ENCODE measurements at regions not wholly inside any gene's neighbourhood (a gene's known extent, or its start where the extent isn't known, plus 50 kb on each side); places are given as distances from the start of the nearest gene placed in this dataset.

DNA sequence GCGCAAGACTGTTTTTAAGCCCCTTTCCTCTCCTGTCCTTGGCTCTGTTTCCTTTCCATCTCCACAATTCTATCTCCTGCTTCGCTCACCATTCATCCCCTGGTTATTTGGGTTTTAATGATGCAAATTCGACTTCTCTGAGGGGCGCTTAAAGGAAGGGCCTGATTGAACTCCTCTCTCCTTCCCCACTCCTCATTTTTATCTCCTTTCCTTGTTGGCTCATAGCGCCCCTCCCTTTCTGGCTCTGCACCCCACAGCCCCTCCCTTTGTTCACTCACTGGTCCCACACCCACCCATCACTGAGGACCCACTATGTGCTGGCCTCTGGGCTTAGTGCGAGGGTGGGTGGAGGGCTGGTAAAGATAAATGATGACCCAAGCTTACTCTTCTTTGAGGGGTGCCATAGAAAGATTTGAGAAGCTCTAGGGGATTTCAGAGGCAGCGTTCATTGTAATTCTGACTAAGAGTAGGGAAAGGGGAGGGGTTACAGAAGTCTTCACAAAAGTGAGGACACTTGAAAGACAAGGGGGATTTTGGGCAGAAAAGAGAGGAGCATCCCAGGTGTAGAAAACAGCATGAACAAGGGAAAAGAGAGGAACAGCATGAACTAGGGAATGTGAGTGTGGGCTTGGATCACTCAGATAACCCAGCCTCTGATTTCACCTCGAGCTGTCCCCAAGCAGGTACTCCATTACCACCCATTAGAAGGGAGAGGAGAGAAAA, 507.8 kb downstream of the CD83 start:
- peaks cover 21% of the 10 kb centered on the region for H3K4me1 Mint-ChIP-seq
- H3K27me3 Mint-ChIP-seq = peaks cover 7% of the 10 kb centered on the region
- no peak for ATAC-seq
- no peak overlapping the region for H3K4me3 Mint-ChIP-seq
- H3K27ac Mint-ChIP-seq = peak overlapping the region; percentile 61 to 76
- no peak for DNase-seq
- peaks cover 4 to 13% of the 10 kb centered on the region in 2 donors for H3K9me3 Mint-ChIP-seq

GRCh38 chr6:14626556-14626955, 509.0 kb downstream of the CD83 start:
- Mint-ChIP-seq H3K9me3 (peaks cover 4 to 13% of the 10 kb centered on the region in 2 donors), H3K27me3 (peaks cover under 1% of the 10 kb centered on the region), H3K4me1 (peaks cover 16% of the 10 kb centered on the region), H3K4me3 (no peak overlapping the region), H3K27ac (no peak overlapping the region)
- ATAC-seq (no peak), DNase-seq (no peak)

DNA sequence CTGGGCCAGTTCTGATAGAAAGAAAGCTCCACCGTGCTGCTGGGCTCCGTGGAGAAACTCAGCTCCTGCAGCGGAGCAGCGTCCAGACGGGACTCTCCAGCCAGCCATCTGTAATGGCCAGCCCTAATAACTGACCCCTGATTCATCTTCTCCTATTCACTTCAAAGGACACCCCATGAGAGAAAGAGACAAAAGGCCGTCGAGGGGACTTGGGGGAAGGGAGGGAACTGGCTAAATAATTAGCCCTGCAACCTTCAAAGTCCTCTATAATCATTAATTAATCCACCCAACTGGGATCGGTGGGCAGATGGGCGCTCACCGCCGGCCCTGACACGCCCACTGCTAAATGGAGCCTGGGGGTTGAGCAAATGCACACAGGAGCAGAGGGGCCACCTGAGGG, 512.4 kb downstream of the CD83 start:
- DNase-seq (no peak), ATAC-seq (no peak)
- Mint-ChIP-seq H3K9me3 (peaks cover 4 to 13% of the 10 kb centered on the region in 2 donors), H3K27me3 (peaks cover 14% of the 10 kb centered on the region), H3K4me3 (no peak overlapping the region), H3K4me1 (peaks cover 28% of the 10 kb centered on the region), H3K27ac (no peak overlapping the region)

DNA sequence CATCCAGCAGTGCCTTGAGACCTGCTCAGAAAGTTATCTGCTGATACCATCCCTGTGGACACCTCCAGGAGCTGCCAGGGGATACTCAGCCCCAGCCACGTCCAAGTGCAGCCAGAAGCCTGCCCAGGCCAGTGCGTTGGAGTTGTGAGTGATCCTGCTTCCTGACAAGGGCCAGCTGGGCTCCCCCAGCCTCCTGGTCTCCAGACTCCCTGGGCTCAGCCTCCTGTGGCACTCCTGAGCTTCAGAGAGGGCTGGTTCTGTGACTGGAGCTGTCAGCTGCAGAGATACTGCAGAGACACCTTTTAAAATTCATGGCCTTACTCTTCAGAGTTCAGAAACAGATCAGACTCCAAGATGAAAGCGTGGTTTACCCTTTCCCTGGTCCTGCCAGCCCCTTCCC, 515.9 kb downstream of the CD83 start:
- Mint-ChIP-seq H3K4me3 (no peak overlapping the region), H3K27me3 (peaks cover 14% of the 10 kb centered on the region), H3K27ac (no peak overlapping the region), H3K9me3 (no peaks in the 10 kb centered on the region), H3K4me1 (peaks cover 47% of the 10 kb centered on the region)
- ATAC-seq = no peak
- peak in 1 of 2 donors; percentile 3 for DNase-seq

- H3K4me3 Mint-ChIP-seq = peak overlapping the region; percentile 17 to 76
Measured at GRCh38 chr6:14634072-14634471, 516.5 kb downstream of the CD83 start.

GRCh38 chr6:14635195-14635594, 517.6 kb downstream of the CD83 start:
- peak; percentile 38 to 58 for DNase-seq
- peak; percentile 88 for ATAC-seq
- H3K27me3 Mint-ChIP-seq = peaks cover 23% of the 10 kb centered on the region
- peak overlapping the region in 1 of 2 donors; percentile 42 for H3K27ac Mint-ChIP-seq
- H3K9me3 Mint-ChIP-seq = no peaks in the 10 kb centered on the region
- peaks cover 59% of the 10 kb centered on the region for H3K4me1 Mint-ChIP-seq
- H3K4me3 Mint-ChIP-seq = peak overlapping the region; percentile 70 to 75

More at GRCh38 chr6:14634072-14634471, 516.5 kb downstream of the CD83 start:
- H3K4me1 Mint-ChIP-seq = peaks cover 52% of the 10 kb centered on the region
- H3K9me3 Mint-ChIP-seq = no peaks in the 10 kb centered on the region
- DNase-seq (peak in 1 of 2 donors; percentile 1), ATAC-seq (no peak)
- peaks cover 19% of the 10 kb centered on the region for H3K27me3 Mint-ChIP-seq
- H3K27ac Mint-ChIP-seq = no peak overlapping the region

DNA sequence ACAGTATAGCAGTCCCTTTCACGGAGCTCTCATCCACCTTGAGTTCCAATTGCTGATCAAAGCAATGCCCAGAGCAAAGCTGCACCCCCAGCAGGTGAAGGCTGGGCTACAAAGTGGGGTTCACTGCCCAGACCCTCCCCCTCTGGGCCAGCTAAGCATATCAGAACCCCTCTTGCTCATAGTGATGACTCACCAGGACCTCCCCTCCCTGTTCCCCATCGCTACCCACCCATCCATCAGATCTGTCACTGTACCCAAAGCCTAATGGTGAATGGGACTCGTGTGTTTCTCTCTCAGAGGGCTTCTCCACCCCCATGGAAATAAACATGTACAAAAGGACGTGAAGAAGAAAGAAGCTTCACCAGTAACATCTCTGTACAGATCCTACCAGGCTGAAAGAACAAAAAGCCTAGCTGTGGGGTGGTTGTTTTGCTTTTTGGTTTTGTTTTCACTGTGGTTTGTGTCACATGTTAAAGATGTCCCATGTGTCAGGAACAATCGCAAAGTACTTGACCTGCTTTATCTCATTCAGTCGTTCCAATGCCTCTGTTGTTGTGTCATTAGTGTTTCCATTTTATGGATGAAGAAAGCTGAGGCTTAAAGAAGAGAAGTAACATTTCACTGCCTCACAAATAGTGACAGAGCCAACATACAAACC, 518.5 kb downstream of the CD83 start:
- Mint-ChIP-seq H3K4me3 (peak overlapping the region; percentile 61 to 75), H3K27me3 (peaks cover 23% of the 10 kb centered on the region), H3K27ac (peak overlapping the region; percentile 77 to 84), H3K4me1 (peaks cover 66% of the 10 kb centered on the region), H3K9me3 (no peaks in the 10 kb centered on the region)
- DNase-seq (no peak), ATAC-seq (peak; percentile 77)

DNA sequence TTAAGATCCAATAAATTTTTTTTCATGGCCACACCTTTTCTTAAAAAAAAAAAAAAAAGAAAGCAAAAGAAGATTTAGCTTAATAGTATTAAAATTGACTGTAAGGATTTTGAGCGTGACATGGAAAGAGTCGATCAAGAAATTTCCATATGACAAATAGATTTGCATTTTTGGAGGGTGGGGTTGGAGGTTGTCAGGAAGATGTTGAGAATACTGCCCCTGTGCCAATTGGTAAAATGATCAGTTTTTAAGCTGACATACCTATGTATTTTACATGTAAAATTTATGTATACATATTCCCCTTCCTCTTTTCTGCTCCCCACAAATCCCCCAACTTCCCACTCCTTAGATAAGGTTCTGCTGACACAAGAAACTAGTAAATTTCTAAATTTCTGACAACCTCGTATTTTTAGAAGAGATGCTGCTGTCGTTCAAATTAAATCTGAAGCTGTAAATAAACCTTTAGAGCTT, 520.9 kb downstream of the CD83 start:
- Mint-ChIP-seq H3K9me3 (no peaks in the 10 kb centered on the region), H3K27me3 (peaks cover 17% of the 10 kb centered on the region), H3K27ac (no peak overlapping the region), H3K4me1 (peaks cover 61% of the 10 kb centered on the region), H3K4me3 (no peak overlapping the region)
- DNase-seq (no peak), ATAC-seq (no peak)

DNA sequence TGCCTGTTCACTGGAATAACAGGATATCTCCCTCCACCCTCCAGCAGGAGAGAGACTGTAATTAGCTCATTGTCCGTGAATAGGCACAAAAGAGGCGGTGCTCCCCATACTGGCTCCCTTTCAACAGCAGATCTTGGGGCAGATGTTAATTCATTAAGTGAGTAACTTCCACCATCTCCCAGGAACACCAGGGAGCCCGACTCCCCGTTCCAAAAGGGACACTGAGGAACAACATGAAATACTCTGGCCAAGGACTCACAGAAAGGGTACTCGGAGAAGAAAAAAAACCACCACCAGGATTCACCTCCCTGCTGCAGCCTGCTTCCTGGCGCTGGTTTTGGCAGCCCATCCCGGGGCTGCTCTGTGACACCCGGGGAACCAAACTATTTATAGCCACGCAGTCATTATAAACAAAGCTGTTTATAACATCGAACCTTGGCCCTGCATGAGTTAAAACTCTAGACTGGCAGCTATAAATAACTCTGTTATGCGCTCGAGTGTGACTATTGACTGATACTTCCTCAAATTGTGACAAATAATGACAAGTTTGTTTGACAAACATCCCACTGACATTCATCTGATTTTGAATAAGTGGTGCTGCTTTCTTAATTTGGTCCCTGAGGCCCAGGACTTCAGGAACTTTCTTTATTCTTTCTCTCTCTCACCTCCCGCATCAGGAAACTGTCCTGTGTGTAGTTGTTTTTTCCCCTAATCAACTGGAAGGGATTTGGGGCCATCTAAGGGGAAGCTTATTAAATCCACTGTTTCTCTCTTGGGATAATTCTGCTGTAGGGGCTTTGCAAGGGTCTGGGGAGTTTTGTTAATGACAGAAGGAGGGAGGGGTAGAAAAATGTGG, 521.6 kb downstream of the CD83 start:
- no peak overlapping the region for H3K4me3 Mint-ChIP-seq
- DNase-seq (no peak), ATAC-seq (no peak)
- H3K4me1 Mint-ChIP-seq = peaks cover 55% of the 10 kb centered on the region
- no peaks in the 10 kb centered on the region for H3K9me3 Mint-ChIP-seq
- peaks cover 10% of the 10 kb centered on the region for H3K27me3 Mint-ChIP-seq
- no peak overlapping the region for H3K27ac Mint-ChIP-seq

GRCh38 chr6:14639983-14640599, 522.5 kb downstream of the CD83 start:
- H3K27me3 Mint-ChIP-seq = peaks cover 10% of the 10 kb centered on the region
- H3K9me3 Mint-ChIP-seq = no peaks in the 10 kb centered on the region
- no peak overlapping the region for H3K4me3 Mint-ChIP-seq
- peaks cover 45% of the 10 kb centered on the region for H3K4me1 Mint-ChIP-seq
- H3K27ac Mint-ChIP-seq = no peak overlapping the region
- no peak for ATAC-seq
- DNase-seq = no peak

DNA sequence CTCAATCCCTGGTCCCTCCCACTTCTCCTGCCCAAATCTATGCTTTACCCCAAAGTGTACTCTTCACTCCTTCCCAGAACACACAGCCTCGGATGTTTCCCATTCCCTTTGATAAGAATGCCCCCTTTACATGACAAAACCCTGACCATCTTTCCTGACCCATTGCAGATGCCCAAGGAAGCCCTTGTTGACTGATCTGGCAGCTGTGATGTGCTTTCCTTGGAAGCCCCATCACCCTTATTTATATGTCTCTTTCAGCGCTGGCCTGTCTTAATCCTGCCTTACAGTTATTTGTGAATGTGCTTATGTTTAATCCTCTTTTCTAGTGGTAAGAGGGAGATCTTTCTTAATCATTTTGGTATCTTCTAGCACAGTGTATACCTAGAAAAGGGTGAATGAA, 523.1 kb downstream of the CD83 start:
- peak overlapping the region in 1 of 2 donors; percentile 45 for H3K27ac Mint-ChIP-seq
- H3K4me1 Mint-ChIP-seq = peaks cover 40% of the 10 kb centered on the region
- no peaks in the 10 kb centered on the region for H3K9me3 Mint-ChIP-seq

DNA sequence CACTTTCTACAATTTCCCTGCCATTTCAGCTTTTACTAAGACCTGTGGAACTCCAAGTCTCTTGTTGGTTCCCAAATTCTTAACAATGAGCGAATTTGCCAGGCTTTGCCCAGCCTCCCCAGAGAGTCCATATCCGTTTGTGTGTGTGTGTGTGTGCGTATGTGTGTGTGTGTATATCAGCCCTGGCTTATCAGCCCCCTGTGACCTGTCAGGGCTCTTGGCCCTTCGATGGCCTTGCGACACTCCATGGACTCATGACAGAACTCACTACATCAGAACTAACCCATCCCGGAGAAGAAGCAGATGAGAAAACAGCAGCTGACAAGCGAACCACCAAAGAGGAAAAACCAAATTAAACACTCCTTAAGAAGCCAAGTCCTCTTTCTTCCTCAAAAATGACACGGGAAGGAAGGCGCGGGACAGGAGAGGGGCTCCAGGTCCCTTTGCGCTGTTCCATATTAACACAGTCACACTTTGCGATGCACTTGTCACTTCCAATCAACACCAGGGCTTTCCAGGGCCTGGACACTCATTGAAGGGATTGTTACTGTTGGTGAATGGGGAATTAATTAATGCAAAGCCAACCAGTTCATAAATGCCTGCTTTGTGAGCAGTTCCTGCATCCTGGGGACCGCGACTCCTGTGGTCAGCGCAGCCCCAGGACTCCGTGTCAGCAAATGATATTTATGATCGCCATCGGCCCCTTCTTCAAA, 524.0 kb downstream of the CD83 start:
- peaks cover 30% of the 10 kb centered on the region for H3K4me1 Mint-ChIP-seq
- DNase-seq (no peak), ATAC-seq (no peak)
- H3K27ac Mint-ChIP-seq = no peak overlapping the region
- H3K4me3 Mint-ChIP-seq = no peak overlapping the region
- peaks cover 10% of the 10 kb centered on the region for H3K27me3 Mint-ChIP-seq
- H3K9me3 Mint-ChIP-seq = no peaks in the 10 kb centered on the region

More for the DNA sequence above, 523.1 kb downstream of the CD83 start:
- Mint-ChIP-seq H3K27me3 (peaks cover 10% of the 10 kb centered on the region), H3K4me3 (no peak overlapping the region)
- DNase-seq (no peak), ATAC-seq (no peak)

GRCh38 chr6:14642136-14642505, 524.5 kb downstream of the CD83 start:
- ATAC-seq (no peak), DNase-seq (no peak)
- no peaks in the 10 kb centered on the region for H3K9me3 Mint-ChIP-seq
- peaks cover 10% of the 10 kb centered on the region for H3K27me3 Mint-ChIP-seq
- no peak overlapping the region for H3K4me3 Mint-ChIP-seq
- peaks cover 26% of the 10 kb centered on the region for H3K4me1 Mint-ChIP-seq
- no peak overlapping the region for H3K27ac Mint-ChIP-seq

DNA sequence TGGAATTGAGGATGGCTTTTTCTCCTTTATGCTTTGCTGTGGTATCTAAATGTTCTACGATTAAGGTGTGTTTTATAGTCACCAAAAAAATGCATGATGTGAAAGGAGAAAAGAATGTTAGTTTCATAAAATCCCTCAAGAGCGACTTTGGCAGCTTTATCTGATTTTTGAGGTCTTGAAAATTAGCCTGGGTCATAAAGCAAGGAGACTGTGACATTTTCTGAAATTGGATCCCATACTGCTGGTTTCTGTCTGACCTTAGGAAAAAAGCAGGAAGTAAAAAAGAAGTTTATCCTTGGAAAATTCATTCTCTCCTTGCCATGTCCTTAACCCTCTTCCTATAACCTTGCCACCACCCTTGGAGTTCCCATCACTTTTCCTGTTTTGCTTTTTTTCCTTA, 525.3 kb downstream of the CD83 start:
- H3K4me1 Mint-ChIP-seq = peaks cover 18% of the 10 kb centered on the region
- no peaks in the 10 kb centered on the region for H3K9me3 Mint-ChIP-seq
- no peak overlapping the region for H3K4me3 Mint-ChIP-seq
- H3K27ac Mint-ChIP-seq = peak overlapping the region in 1 of 2 donors; percentile 28
- DNase-seq (no peak), ATAC-seq (no peak)
- H3K27me3 Mint-ChIP-seq = peaks cover 10% of the 10 kb centered on the region

GRCh38 chr6:14644381-14644780, 526.8 kb downstream of the CD83 start:
- H3K9me3 Mint-ChIP-seq = peaks cover 6 to 8% of the 10 kb centered on the region in 2 donors
- DNase-seq (no peak), ATAC-seq (no peak)
- H3K27ac Mint-ChIP-seq = no peak overlapping the region
- no peak overlapping the region for H3K4me3 Mint-ChIP-seq
- peaks cover 10% of the 10 kb centered on the region for H3K4me1 Mint-ChIP-seq
- H3K27me3 Mint-ChIP-seq = peaks cover 1% of the 10 kb centered on the region

Data from stimulated activated naive CD8-positive, alpha-beta T cell treated with anti-CD3 and anti-CD28 coated beads, Interleukin-15, amount 100 ng/mL, for 72 hours (primary cell).